ENCODE measurements at regions not wholly inside any gene's neighbourhood (a gene's known extent, or its start where the extent isn't known, plus 50 kb on each side); places are given as distances from the start of the nearest gene placed in this dataset.
A peak's percentile ranks its signal among the peaks of the same experiment; 100 is the strongest.

DNA sequence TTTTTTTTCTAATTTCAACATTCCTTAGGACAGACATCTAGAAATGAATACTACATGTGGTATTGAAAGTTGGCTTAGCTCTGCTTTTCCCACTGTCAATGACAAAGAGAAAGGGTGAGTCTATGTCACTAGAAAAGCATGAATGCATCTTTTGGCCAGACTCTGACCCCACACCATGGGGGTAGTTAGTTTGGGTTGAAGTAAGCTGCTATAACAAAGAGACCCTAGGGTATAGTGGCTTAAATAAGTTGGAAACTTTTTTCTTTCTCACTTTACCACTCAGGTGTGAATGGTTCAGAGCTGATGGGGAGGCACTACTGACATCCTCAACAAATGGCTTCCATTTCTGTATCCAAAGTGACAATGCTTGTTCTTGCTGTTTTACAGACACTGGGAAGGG lies 161.5 kb downstream of the DLEU7 start:
- no peak for DNase-seq

DNA sequence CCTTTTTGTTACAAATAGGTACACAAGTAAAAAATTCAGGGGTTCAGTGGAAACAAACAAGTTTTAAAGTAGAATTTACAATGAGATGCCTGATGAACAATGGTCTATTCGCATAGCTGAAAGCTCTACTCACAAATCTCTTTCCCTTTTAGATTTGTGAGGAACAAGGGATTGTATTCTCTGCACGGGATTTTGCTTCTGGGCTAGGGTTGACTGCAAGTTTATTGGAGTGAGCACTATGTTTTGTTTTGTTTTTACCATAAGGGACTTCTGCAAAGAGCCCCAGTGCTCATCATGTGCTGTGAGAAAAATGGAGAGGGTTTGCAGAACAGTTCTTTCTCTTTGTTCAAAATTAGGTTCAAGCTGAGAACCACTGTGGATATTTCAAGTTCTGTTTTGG lies 160.5 kb downstream of the DLEU7 start:
- no peak for DNase-seq

DNA sequence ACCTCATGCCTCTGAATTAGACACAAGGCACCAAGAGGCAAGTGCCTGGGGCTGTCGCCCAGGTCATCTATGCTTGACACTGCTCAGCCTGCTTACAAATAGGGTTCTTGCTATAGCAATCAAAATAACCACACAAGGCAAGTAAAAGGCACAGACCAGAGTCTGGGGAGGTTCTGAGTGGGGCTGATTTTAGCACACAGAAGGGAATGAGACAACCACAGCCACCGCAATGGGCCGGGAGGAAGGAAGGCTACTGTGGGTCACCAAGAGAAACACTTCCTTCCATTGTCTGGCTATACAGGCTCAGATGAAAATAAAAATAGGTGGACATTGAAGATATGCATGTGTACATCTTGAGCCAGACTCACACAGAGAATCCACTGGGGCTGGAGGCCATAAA lies 159.1 kb downstream of the DLEU7 start:
- no peak for DNase-seq

DNA sequence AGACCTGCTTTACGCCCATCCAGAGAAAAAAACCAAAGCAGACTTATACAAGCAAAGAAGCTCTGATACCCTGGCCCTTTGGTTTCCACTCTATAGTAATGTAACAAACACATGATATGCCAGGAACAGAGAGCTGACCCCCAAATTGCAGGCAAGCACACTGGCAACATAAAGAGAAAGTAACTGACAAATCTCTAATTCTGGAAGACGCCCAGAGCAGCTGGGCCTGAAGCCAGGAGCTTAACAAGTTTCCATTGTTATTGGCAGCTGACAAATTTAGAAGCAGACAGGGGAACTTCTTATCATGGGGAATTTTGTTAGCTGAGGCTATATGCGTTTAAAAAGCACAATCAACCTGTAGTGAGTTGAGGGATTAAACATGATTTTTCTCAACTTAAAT lies 158.0 kb downstream of the DLEU7 start:
- no peak for DNase-seq

DNA sequence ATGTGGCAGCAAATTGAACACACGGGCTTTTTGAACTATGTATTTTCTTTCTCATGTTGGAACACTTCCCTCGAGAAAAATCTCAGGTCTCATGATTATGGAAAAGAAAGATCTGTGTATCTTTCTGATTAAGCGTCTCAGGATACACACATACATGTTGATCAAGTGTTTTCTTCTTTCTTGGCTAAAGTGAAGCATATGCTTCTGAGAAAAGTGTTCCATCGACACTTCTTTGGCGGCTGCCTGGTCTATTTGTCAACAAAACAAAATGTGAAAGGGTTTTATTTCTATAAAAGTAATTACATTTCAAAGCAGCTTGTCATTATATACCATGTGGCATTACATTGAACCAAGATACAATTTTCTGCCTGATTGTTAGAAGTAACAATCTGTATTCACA lies 157.5 kb downstream of the DLEU7 start:
- DNase-seq, result no peak

DNA sequence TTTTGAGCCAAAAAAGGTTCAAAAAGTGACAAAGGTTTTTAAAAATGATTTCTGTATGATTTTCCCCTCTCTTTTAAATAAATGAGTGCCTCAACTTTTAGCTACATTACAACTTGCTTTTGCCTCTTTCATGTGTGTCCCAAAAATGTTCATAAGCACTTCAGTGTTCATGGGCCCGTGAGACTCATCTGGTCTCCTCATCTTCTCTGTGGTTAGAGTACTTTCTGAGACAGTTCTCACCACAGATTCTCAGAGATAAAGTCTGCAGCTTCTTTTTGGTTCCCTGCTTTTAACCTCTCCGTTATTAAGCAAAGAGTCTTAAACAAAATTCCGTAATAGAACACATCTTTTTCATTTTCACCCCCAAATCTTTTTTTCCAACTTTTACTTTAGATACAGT lies 156.9 kb downstream of the DLEU7 start:
- no peak for DNase-seq

DNA sequence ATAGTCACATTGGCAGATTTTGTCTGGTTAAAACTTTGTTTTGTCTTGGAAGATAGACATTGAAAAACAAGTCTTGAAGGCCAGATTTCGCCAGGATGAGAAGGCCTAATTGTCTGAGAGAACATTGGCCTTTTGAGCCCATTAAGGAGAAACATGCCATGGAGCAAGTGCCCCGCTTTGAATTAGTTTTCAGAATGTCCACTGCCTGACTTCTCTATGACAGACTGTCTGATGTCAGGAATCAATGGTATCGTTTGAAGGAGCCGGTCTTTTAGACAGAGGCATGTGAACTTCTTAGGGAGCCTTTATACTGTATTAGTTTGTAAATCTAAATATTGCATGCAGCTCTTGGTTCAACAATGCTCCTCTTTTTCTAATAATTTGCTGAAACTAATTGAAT lies 155.9 kb downstream of the DLEU7 start:
- no peak for DNase-seq

DNA sequence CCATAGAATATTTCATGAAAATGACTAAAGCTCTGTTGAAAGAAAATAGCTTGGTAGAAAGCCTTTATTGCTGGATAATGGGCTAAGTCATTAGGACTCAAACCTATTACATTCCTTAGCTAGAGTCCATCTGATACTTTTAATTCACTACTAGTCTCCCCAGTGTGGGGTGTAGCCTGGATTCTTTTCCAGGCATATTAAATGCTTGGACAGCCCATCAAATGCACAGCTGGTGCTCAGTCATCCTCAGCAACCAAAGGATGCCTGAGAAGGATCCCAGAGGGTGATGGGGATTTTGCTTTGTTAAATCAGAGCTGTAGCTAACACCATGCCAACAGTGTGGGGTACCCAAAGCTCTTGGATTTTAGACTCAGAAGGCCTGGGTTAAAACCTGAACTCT lies 153.5 kb downstream of the DLEU7 start:
- no peak for DNase-seq

DNA sequence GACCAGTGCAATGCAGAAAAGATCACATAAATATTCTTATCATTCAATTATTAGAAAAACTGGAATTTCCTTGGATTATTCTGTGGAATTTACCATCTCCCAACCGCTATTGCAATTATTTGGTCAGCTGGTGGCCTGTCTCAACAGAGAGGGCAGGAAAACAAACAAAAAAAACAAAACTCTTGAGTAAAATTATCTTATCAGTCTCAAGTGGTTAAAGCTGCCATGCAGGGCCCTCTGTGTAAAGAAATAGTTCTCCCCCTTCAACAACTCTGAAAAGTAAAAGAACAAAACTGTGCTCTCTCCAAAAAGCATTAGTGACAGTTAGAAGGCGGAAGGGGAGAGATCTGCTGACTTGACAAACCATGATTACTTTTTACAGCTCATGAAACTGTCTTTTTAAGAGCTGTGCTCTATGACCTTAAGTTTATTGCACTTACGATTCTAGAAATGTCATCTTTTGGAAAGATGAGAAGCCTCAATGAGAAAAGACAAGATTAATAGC lies 152.3 kb downstream of the DLEU7 start:
- DNase-seq, result peak; percentile 33

DNA sequence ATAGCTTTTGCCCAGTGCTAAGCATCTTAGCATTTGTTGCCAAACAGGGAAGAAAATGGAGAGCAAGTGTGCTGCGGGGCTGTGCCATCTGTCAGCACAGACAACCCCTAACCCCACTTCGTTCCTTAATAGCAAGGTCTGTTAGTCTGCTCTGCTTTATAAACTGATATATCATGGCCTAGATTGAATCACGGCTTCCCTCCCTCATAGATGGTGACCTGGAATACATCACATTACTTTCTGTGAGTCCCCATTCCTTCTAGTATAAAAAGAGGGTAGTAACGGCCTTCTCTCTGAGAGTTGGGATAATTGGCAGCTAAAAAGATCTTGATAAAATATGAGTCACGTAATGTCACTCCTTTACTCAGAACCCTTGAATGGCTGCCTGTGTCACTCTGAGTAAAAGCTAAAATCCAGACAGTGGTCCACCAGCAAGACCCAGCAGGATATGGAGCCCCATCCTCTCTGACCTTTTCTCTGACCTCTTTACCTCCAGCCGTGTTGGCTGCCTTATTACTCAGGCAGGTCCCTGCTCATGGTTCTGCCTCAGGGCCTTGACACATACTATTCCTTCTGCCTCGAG lies 151.7 kb downstream of the DLEU7 start:
- no peak for DNase-seq

DNA sequence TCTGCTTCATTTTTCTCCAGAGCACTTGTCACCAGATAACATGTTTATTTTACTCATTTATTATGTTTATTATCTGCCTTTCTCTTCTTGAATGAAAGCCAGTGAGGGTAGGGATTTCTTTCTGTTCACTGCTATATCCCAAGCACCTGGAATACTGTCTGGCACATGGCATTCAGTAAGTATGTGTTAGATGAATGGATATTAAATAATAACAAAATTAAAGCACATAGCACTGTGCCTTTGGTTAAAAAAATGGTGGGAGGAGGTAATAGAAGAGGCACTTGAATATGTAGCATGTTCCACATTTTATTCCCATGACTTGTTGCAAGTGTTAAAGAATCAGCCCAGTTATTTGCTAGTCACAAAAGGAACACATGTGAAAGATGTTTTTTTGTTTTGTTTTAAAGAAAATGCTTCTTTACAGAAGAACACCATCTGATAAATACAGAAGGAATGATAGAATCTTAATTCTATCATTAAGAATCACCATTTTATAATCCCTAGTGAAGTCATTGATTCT lies 151.0 kb downstream of the DLEU7 start:
- no peak for DNase-seq

DNA sequence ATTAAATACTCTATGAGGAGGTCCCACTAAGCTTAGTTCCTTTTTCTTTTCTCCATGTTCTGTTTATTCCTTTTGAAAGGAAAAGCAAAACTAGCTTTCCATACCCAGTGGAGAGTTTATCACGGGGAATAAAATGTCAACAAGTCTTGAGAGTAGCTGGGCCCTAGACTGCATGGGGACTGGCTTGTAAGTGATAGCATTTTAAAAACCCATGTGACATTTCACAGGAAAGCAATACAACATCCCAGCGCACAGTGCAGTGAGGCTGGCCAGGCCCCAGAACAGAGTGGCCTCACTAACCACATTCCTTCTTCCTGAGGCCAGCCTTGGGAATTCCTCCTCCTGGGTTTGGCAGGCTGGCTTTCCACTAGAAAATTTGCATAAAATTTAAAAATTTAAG lies 149.8 kb downstream of the DLEU7 start:
- DNase-seq, result no peak

DNA sequence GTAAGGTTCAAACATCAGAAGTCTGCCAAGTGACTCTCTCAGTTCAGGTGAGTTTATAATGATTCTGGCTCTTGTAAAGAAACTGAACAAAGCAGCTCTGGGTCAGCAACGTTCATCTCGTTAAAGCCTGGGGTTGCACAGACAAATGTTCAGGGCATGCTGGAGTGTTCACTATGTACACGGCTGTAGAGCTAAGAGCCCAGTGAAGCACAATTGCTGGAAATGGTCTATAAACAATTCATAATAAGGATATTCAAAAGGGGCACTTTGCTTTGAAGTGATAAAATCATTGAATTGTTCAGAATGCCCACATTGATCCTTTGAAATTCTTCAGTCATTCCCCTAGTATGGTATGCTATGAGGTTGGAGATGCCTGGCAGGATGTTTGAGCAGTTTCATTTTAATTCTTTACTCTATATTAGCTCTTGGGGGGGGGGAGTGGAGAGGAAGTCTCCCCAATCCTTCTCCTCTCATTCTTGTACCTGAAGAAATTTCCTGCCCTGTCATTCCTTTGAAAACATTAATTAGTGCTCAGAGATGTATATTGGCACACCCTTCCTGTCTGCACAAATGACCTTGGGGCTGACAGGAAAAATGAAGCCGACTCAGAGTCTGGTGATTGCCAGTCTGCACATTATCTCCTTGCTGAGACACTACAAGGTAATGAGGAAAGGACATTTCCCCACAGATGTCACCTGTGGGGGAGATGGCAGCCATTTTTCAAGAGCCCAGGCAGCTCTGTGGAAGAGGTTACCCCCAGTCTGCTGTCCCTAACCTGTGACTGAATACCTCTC lies 145.5 kb downstream of the DLEU7 start:
- DNase-seq, result no peak

DNA sequence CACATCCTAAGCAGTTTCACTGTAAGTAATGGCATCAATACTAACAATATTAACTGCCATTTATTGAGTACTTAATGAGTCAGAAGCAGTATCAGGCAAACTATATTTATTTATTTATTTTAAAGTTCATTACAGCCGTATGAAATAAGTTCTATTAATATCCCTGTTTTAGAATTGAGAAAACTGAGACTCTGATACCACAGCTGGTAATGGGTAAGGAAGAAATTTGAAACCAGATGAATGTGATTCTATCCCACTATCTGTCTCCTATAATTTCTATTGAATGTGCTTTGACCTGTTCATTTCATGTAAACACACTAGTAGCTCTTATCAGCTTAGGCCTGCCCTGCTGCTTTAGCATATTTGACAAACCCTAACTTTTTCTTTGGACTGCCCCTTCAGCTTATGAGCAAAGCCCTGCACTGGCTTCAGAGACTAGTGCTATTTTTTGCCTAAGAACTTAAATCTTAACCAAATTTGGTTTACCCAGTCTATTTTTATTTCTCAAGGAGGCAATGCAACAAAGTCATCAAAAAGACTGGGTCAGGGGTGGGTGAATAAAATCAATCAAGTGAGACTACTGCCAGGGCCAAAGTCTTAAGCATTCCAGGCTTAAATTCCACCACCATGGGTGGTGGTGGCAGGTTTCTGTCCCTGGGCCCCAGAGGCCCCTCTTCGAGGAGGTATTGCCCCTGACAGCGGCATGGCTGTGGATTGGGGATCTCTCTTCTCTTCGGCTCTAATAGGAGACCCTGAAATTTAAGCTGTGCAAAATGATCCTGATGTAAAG lies 143.4 kb downstream of the DLEU7 start:
- DNase-seq, result no peak

DNA sequence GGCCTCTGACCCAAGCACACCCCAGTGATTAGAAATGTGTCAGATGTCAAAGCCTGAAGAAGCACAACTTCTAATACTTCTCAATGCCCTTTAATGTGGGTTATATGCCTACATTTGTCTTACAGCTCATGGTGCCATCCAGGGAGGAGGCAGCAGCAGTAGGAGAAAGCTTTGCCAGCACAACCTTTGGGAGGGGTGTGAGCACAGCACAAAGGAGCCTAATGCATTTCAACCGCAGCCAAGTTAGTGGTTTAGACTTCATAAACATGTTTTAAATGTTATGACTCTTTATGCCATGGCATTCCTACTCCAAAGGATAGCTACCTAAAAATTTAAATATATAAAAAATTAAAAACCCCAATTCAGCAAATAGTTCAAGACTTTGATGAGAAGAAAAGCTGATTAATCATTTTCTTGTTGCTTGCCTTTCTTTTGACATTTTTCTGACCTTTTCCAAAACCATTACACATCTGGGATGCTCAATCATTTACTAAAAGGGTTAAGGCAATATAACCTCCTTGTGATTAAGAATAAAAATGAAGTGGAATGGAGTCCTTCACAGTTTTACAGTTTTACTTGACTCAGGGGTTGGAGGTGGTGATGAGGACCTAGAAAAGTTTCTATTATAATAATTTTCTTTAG lies 142.7 kb downstream of the DLEU7 start:
- DNase-seq, result no peak

DNA sequence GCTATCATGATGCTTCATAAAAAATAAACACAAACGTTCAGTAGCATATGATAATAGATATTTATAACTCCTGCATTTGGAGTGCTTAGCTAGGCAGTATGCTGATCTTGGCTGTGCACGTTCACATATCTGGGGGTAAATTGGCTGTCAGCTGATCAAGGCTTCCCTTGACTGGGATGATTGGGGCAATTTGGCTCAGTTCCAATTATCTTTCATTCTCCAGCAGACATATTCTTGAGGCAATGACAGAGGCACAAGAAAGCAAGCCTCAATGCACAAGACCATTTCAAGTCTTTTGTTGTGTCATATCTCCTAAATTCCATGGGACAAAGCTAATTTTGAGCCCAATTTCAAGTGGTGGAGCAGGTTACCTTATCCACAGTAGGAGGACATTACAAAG lies 142.0 kb downstream of the DLEU7 start:
- no peak for DNase-seq

DNA sequence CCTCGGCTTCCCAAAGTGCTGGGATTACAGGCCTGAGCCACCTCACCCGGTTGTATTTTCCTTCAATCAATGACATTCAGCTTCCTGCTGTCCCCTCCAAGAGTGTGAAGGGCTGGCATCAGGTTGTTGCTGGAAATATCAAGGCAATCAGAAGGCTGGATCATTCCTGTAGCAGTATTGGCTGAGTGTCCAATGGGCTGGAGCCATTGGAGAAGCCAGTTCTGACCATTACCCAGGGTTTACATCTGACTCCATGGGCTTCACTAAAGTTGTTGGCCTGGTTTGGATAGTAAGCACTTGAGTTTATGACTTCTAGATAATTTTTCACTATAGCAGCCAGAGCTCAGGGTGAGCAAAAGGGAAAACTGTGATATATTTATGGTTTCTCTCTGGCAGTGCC lies 137.0 kb downstream of the DLEU7 start:
- DNase-seq, result no peak

DNA sequence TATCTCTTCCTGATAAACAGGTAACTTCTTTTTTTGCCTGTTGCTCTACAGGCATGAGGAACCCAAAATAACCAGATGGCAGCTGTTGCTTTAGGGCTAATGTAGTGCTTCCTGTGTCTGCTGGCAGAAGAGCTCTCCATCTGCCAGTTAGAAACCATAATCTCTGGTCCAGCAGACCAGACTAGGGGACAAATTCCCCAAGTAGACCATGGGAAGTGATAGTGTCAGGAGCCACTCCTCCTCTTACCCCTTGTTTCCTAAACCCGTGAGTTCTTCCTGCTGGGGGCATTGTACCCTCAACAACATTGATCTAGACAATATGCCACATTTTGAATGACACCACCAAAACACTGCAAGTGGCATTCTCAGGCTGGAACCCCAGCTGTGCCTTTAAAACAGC lies 135.9 kb downstream of the DLEU7 start:
- DNase-seq, result no peak

DNA sequence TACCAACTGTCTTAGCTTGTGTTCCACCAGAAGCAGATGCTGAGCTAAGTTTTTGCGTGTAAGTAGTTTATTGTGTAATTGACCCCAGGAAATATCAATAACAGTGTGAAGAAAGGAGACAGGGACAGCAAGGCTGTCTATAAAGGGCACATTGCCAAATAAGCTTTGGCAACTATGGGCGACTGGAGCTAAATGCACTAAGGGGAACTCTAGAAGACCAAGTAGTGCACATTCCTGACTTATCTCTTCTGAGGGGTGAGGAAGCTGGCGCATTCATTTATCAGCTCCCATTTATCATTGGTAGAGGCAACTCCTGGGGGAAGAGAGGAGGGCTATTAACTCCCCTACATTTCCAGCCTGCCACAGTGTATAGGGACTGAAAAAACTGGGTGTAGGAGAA lies 135.0 kb downstream of the DLEU7 start:
- no peak for DNase-seq

DNA sequence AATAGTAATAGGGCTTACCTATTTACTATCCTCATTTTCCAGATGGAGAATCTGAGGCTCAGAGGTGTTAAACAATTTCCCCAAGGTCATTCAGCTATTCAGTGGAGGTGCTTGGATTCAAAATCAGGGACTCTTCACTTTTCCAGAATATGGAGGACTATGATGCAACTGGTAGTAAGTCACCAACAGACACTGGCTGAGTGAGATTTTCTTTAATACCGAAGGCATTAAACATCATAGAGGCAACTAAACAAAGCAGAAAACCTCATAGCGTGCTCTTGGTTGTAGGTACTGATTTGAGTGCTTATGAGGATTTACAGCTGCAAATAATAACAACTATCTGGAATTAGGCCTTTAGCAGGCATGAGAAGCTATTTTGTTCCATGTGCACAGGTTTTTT lies 134.4 kb downstream of the DLEU7 start:
- DNase-seq, result no peak

DNA sequence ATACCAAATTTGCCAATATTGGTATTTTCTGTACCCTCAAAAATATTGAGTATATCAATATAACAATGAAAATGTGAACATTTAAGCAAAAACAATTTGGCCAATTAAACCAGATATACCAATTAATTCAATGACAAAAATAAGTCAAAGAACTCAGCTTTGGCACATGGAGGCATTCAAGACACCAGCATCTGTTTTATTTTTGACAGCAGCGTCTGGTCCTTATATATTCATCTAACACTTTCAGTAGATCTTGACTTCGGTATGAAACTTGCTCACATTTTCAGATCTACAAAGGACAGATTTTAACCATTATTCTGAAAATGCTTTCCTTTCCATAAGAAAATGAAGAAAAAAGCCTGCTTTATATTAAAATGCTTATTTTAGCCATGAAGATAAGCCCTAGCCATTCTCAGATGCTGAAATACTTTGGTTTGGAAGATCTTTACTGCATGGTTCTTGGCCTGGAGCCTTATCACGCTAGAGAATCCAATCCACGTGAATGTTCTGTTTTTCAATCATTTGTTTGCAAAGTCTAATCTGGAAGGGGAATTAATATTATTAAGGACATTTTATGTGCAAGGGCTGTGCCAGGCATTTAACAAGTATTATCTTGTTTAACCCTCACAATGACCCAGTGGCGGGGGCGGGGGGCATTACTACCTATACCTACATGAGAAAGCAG lies 132.2 kb downstream of the DLEU7 start:
- no peak for DNase-seq

DNA sequence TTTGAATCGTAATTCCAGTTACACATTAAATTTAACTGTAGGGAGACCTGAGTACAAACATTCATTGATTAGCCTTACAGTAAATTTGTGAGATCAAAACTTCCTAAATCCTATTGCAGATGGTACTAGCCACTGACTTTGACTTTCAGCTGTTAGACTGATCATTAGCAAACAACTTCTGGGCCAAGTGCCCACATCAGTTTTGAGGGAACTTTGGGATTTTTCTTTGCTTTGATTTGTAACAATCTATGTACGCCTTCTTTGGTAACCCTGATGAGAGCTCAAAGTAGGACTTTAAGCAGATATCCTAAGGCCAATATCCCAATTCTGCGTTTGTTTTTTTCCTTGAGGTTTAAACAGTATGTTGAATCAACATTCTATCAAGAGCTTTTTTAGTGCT lies 131.5 kb downstream of the DLEU7 start:
- DNase-seq, result no peak

Data from left kidney (tissue), 1 donor.